Pons (tissue), 1 donor: ENCODE measurements at regions not wholly inside any gene's neighbourhood (a gene's known extent, or its start where the extent isn't known, plus 50 kb on each side); places are given as distances from the start of the nearest gene placed in this dataset.

Source experiments
- DNase-seq: peaks from one replicate; pipeline ENCODE4 v3.0.0-alpha.2; 2016; ENCODE audit warnings: low spot score

DNA sequence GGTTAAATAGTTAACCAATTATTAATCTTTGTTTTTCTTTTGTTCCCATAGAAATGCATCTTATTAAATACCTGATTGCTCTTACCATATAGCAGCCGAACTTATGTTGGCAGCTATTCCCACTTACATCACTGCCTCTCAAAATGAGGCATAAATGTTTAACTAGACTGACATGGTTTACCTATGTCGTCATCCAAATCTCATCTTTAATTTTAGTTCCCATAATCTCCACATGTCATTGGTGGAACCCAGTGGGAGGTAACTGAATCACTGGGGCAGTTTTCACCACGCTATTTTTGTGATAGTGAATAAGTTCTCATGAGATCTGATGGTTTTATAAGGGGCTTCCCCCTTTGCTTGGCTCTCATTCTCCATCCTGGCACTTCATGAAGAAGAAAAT is 499.2 kb upstream of the ATP2B1 start:
- no peak for DNase-seq

DNA sequence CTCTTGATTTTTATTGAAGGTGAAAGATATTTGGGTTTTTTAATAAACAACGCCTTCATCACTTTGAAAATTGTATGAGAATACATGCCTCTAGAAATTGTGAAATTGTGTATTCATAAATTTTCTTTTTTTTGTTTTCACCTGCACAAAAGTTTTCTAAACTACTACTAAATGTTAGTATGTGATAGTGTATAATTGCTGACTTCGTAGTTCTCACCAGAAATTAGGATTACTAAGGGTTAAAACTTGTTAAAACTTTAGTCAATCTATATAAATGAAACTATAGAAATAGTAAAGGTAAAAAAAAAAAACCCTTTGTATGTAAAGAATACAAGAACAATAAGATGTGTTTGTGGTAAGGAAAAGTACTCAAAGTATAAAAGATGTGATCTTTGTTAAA is 496.5 kb upstream of the ATP2B1 start:
- no peak for DNase-seq

DNA sequence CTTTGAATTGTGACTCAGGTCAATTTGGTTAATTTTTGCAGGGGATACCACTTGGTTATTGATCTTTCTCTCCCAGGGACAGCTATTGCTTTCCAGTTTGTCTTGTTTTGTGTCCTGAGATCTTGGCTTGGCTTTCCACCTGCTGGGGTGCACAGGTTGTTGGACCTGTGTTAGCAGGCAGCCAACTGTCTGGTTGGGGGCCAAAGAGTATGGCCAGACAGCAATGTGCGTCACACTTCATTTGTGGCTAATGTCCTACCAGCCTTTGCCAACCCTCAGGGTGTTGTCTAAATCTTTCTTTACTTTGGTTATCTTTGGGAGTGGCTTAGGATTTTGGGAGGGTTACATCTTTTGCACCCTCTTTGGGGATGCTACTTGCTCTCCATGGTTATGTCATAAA is 494.9 kb upstream of the ATP2B1 start:
- no peak for DNase-seq

DNA sequence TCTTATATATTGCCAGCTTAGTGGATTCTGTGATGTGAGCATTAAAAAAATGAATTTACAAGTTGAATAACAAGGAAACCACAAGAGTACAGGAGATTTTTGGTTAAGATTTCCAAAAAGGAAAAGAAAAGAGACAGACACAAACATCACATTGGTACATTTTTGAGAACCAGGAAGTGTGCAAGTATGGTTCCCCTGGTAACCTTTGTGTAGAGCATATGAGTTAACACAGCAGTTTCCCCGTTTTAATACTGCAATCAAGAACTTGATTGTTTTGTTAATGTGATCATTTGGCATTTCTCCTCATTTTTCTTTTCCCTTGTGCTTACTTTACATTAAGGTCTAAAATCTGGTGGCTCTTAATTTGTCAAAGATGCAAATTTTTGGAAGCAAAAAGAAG is 490.4 kb upstream of the ATP2B1 start:
- DNase-seq = no peak

DNA sequence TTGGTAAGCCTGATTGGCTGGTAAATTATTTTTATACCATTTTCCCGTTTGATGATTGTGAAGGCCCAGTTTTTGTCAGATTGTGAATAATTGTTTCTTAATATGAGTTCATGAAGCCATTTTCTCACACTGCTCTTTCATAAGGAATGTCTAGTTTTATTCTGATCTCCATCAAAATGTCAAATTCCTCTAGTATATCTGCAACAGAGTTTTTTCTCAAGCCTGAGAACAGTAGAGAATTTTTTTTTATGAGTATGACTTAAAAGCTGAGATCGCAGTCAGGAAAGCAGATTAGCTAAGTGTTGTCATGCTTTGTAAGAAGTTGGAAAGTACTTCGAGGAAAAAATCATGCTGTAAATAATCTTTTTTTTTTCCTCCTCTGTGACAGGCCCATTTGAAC is 484.9 kb upstream of the ATP2B1 start:
- no peak for DNase-seq

DNA sequence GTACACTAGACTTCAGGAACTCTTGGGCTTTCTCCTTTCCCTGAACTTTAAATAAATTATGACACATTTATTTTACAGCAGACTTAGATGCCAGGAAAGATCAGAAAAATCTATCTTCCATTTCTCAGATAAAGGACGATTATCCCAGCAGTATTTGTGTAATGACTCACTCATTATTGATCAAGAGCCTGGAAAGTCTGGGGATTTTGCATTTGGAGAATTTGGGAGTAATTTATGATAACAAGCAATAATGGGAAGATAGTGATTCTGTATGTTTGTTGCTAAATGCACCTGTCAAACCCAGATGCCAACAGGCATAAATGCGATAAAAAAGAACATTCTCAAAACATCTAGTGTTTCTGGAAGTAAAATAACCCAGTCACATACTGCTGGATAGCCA is 480.2 kb upstream of the ATP2B1 start:
- DNase-seq = no peak

DNA sequence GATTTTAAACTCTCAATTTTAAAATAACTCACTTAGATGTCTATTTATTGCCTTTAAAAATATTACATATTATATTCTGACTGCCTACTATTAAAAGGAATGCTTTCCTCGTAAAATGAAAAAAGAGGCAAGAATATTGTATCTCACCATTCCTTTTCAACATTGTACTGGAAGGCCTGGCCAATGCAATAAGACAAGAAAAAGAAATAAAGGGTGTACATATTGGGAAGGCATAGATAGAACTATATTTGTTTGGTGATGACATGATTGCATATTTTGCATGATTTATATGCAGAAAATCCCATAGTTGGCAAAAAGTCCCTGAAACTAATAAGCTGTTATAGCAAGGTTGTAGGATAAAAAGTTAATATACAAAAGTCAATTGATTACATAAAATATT is 474.6 kb upstream of the ATP2B1 start:
- no peak for DNase-seq

DNA sequence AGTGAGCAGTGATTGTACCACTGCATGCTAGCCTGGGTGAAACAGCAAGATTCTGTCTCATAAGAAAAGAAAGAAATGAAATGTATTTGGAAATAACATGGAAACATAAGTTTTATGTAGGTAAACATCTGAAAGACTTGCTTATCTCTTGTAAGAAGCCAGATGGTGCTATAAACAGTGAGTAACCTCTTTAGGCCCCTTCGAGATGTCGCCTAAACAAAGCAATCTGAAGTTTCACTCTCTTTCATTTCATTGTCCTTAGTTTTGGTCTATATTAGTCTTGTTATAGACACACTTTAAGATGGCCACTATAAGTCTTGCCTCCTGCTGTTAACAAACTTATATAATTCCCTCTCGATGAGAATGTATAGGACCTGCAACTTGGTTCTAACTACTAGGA is 472.6 kb upstream of the ATP2B1 start:
- no peak for DNase-seq

DNA sequence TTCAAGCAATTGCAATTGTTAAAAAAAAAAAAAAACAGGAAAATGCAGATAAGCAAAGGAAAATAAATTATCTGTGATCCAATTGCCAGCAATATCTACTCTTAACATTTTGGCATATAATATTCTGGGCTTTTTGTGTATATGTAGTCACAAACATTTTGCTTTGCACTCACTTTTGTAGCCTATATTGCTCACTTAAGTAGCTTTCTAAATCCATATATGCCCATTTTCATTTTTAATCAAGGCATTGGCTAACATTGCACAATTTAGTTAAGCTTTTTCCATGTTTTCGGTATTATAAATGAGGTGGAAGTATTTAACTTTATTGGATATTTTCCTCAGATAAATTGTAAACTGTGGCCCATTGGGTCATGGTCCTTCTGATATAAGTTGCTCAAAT is 466.3 kb upstream of the ATP2B1 start:
- no peak for DNase-seq

DNA sequence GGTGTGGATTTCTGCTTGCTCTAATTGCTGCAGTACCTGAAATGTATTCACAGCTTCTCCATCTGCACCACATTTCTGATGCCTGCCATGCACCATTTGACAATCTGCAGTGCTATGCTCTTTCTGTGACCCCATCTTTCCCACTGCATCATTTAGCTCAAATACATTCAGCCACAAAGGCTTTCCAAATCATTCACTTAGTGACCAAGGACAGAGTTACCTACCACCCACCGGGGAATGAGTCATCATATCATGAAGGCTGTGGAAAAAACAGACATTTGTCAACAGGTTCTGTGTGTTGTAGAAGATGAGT is 465.5 kb upstream of the ATP2B1 start:
- peak; percentile 34 for DNase-seq

DNA sequence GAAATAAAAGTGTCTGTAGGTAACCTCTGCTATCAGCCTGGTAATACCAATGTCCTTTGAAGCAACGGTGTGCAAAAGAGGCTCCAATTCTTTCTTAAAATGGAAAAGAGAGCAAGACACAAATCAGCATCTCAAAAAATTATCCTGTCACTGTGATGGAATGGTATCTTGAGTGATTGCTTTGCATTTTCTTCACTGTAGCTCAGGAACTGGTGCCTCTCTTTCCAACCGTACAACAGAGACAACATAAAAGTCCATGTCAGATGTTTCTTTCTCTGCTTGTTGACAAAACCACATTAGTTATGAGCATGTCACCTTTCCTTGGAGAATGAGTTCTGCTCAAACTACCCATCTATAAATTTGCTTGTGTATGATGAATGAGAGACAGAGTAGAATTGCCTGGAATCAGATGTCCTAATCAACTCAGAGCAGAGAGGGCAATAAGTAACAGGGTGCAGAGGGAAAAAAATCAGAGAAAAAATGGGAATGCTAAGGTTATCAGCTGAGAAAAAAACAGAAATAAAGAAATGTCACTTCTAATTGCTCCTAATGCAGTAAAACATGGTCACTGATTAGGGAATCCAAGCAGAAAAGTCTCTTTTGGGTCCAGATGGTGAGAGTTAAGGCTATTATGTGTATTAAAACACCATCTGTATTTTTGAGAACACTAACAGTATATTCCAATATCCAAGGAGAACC is 465.0 kb upstream of the ATP2B1 start:
- no peak for DNase-seq

DNA sequence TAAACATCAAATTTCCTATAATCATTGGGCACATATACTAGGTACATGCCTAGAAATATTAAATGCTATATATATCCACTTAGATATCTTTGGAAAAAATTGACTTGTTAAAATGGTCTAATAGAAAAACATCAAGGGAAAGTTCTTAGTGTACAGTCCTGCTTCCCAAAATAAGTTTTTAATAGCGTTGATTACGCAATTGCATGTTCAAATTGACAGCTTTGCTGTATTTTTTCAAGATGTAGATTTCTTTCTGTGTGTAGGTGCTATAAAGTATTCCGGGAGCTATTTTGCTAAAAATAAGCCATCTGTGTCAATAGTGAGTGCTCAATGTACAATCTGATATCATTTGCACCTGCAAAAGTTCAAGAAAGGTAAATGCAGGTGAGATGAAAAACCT is 463.9 kb upstream of the ATP2B1 start:
- no peak for DNase-seq

DNA sequence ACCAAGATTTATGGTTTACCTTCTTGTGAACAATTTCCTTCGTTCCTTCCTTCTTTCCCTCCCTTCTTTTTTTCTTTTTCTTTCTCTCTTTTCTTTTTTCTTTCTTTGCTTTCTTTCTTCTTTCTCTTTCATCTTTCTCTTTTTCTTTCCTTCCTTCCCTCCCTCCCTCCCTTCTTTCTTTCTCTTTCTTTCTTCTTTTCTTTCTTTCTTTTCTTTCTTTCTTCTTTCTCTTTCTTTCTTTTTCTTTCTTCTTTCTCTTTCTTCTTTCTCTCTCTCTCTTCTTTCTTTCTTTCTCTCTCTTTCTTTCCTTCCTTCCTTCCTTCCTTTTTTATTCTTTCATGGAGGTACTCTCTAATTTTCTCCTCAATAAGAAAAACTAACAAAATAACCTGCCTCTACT is 462.1 kb upstream of the ATP2B1 start:
- DNase-seq = no peak

DNA sequence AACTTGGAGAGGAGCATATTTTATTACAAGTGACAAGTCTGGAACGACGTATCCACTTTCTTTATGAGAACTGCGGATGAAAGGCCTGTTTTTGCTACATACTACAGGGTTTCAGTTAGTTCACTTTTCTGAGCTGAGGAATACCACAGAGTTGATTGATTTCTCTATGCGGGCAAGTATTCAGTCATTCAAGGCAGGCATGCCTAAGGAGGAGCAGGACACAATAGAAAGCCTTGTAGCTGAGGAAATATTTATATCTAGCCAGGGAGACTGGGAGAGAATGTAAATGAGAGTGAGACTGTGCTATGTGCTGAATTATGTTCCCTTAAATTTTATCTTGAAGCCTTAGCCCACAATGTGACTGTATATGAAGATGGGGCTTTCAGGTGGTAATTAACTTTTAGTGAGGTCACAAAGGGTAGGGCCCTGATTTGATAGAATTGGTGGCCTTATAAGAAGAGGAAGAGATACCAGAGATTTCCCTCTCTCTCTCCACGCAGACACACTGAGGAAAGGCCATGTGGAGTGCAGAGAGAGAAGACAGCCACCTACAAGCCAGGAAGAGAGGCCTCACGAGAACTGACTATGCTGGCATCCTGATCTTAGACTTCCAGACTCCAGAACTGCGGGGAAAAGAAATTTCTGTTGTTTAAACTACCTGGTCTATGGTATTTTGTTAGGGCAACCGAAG is 459.0 kb upstream of the ATP2B1 start:
- DNase-seq = no peak

DNA sequence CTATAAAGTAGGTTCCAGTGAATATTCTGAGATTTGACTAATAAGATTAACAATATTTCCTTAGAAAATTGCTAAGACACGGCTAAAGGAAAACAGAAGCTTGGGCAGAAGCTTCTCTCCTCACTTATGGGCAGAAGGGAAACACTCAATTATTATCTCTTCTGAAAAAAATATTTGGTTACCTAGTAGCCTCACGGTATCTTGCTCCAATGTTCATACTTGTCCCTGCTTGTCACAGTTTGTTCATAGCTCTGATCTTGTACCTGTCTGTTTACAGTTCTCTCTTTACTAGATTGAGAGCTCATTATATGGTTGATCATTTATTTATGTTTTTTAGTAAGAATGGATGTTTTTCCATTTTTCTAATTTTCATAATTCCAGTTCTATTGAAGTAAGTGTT is 458.0 kb upstream of the ATP2B1 start:
- no peak for DNase-seq

DNA sequence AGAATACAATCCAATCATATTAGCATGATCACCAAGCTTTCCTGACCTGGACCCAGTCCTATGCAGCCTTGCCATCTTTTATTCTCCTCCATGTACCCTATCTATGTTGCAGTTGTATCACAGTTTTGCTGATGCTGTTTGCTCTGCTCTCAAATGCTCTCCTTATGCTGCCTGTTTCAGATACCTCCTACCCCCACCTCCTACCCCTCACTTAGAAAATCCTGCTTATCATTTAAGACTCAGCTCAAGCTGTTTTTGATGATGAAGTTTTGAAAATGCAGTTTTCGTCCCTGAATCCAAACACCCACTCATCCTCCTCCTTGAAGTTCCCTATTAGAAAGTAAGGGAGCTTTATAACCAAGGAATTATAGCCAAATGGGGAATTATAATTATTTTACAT is 457.4 kb upstream of the ATP2B1 start:
- DNase-seq = no peak

DNA sequence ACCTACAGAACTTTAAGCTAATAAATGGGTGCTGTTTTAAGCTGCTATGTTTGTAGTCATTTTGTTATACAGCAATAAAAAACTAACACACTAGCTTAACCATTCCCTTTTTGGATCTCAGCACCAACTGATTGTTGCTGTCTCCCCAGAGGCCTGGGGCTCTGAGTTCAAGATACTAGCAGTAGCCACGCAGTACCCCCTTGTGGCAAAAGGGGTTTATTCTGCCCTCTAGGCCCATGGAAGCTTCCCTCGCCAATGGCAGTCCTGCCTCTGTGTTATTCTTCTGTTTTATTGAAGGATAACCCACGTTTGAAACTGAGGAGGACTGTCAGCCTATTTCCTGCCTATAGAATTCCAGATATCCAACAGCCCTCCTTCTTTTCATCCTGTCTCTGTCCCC is 455.3 kb upstream of the ATP2B1 start:
- DNase-seq = no peak

DNA sequence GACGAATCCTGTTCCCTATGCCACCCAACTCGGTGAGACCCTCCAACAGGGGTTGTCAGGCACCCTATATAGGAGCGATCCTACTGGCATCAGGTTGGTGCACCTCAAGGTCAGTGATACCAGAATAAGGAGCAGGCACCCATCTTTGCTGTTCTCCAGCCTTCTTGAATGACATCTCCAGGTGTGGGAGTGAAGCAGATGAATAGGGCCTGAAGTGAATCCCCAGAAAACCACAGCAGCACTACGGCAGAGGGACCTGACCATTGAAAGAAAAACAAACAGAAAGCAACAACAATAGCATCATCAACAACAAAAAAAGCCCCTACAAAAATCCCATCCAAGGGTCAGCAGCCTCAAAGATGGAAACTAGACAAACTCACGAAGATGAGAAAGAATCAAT is 445.2 kb upstream of the ATP2B1 start:
- DNase-seq = no peak

DNA sequence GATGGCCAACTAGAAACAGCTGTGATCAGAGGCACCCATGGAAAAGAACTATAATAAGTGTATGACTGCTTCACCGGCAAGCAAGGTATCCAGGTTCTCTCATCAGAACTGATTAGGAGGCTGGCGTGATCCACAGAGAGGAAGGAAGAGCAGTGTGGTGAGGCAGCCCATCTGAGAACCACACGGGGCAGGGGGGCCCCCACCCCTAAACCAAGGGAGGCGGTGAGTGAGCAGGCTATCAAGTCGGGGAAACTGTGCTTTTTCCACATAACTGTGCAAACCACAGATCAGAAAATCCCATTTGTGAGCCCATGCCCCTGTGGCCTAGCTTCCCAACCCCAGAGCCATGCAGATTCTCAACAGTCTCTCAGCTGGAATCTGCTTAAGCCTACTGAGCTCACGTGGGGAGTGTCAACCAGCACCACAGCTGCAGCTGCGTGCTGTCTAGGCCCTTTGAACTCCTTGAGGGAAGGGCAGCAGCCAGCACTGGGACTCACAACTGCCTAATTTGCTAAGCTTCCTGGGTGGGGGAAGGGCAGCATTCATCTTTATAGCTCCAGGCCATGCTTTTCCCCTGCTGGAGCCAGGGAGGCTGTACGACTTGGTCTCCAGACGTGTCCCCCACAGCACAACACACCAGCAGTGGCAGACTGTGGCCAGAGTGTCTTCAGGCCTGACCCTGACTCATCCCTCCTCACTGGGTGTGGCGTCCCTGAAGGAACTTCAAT is 444.4 kb upstream of the ATP2B1 start:
- DNase-seq = no peak

DNA sequence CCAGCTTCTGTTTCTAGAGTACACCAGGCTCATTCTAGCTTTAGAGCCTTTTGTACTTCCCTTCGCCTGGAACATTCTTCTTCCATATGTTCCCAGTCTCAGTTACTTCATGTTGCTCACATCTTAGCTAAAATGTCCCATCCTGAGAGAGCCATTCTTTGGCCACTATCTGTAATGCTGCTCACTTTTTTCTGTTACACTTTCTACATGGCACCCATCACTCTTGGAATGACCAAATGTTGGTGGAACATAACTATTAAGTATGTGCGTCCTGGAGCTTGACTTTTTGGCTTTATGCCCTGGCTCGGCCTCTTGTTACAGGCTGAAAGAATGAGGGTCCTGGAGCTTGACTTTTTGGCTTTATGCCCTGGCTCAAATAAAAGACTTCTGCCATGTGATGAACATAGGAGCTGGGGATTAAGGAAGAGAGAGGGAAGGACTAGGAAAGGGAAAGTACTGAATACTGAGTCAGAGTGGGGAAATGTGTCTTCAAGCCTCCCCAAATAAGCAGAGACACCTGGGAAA is 442.9 kb upstream of the ATP2B1 start:
- DNase-seq = no peak

DNA sequence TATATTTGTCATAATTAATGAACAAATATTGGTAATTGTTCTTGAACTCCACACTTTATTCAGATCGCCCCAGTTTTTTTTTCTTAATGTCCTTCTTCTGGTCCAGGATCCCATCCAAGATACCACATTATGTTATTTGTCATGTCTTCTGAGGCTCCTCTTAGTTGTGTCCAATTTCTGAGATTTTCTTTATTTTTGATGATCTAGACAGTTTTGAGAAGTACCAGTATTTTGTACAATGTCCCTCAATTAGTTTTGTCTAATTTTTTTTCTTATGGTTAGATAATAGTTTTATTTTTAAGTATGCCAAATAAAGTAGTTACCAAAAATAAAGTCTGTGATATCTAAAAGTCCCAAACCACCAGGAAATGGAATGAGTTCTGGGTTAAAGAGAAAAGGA is 440.8 kb upstream of the ATP2B1 start:
- DNase-seq = no peak

DNA sequence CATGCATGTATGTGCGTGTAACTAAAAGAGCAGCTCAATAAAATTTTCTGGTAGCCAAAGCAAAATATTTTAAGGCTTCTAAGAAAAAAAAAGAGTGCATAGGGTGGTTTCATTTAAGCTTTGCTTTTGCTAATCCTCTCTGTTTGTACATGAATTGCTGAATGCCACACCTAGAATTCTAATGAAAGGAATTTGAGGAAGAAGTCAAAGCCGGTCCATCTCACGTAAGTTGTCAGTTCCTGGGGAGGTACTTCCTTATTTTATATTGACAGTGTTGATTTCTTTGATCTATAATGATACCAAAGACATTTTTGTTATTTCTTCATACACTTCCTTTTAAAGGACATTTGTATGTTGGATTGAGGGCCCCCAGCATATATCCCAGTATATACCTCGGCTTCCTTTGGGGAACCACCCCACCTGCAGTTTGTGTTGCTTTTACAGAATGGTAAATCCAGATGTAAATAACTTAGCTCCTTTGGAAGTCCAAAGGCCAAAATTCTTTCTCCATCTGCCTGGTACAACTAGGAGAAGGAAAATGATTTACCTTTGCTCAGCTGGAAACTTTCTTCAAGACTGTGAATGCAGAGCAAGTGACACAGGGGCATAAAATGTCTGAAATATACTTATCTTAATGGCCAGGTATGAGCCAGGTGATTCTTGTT is 420.9 kb upstream of the ATP2B1 start:
- DNase-seq = no peak

DNA sequence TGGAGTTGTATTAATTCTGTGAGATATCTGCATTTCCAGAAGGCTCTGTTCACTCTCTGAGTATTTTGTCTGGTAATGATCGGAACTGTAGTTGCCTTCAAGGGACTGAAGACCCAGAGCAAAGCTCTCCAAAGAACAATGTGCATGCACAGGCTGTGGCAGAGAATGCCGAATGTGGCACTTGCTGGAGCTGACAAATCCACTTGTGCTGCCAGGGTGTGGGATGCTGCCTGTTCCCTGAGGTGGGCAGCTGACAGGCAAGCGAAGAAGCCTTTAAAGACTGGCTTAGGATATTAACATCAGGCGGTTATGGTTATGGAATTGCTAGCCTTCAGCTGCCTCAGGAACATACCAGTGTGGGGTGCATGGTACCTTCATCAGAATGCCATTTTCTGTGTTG is 419.9 kb upstream of the ATP2B1 start:
- DNase-seq = no peak
